ENCODE measurements at regions not wholly inside any gene's neighbourhood (a gene's known extent, or its start where the extent isn't known, plus 50 kb on each side); places are given as distances from the start of the nearest gene placed in this dataset.

DNA sequence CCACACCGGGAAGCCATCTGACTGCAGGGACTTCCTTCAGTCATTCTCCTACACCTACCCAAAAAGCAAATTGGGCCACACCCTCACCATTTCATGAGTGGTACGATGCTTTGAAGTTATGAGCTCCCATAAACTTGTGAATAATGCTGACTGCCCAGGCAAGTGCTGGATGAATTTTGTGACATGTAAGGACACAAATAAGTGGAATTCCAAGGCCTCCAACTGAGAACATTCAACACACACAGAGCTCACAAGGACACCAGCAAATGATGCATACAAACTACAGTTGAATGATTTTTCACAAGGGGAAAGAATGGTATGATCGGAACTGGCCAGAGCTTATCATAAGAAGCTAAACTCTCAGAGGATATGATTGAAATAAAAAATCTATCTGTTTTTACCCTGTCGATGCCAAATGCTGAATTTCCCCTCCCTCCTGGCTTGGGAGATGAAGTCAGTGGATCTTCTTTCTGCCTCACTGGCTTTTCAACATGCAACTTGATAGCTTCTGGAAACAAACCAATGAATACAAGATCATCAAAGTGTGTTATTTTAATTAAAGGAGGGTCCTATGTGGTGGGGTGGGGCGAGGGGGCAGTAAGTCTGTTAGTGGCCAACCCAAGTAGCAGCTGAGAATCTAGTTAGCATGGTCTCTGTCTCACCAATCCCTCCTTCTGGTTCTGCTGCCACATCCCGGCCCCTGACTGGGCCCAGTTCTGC is 123.8 kb downstream of the WT1 start:
- TF ChIP-seq, protein P1, sequence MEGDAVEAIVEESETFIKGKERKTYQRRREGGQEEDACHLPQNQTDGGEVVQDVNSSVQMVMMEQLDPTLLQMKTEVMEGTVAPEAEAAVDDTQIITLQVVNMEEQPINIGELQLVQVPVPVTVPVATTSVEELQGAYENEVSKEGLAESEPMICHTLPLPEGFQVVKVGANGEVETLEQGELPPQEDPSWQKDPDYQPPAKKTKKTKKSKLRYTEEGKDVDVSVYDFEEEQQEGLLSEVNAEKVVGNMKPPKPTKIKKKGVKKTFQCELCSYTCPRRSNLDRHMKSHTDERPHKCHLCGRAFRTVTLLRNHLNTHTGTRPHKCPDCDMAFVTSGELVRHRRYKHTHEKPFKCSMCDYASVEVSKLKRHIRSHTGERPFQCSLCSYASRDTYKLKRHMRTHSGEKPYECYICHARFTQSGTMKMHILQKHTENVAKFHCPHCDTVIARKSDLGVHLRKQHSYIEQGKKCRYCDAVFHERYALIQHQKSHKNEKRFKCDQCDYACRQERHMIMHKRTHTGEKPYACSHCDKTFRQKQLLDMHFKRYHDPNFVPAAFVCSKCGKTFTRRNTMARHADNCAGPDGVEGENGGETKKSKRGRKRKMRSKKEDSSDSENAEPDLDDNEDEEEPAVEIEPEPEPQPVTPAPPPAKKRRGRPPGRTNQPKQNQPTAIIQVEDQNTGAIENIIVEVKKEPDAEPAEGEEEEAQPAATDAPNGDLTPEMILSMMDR (IDR thresholded peaks at IDR 0.05; ENCODE audit: insufficient read depth, low read depth, low read length, missing control alignments): no peak

DNA sequence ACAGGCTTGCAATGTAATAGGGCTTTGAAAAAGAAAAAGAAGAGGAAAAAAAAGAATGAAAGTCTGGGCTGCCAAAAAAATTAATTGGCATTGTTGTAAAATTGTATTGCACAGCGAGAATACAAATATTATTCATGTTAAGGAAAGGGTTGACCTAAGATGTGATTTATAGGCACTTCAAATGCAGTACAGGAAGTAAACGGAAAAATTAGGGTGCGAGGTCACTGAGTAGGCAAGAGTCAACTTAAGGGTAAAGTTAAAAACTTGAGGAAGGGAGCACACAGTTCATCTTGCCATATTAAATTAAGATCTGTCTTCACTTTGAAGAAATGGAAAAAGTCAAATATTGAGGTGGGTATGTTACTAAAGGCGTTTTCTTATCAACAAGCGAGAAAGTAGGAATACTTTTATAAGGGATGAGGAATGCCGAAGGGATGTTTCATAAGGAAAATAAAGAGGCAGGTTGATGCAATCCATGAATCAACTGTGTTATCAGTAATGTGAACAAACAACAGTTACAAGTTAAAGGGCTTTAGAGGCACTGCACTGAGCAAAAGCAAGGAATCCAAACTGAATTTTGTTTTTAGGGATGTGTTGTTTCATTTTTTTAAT is 123.0 kb downstream of the WT1 start:
- TF ChIP-seq, protein P1 (IDR thresholded peaks at IDR 0.05; ENCODE audit: insufficient read depth, low read depth, low read length, missing control alignments): no peak
- H3K4me3 ChIP-seq (ENCODE audit: low read length): no peak overlapping the region
- DNase-seq (ENCODE audit: low read depth): peak; percentile 31

More for the DNA sequence above, 123.8 kb downstream of the WT1 start:
- no peak for DNase-seq (ENCODE audit: low read depth)
- no peak overlapping the region for H3K4me3 ChIP-seq (ENCODE audit: low read length)

DNA sequence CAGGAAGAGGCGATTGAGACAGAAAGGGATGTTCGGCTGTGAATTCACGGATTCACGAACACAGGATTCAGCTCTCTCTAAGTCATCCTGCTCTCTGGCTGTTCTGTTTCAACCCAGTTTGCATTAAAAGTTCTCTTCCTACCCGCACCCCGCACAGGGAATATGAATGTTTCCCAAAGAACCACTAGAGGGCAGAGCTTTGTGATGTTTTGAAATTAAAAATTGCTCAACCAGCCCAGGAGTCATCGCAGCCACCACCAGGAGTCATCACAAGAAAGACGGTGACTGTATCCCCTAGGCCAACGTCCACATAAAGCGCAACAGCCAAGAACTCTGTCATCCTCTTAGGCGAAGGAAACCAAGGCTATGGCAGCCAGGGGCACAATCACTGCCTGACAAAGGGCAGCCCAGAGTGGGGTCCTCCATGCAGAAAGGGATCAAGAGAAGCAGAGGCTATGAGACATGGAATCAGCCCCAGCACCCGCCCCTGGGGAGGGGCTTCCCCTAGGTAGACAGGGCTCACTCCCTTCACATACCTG is 122.4 kb downstream of the WT1 start:
- DNase-seq (ENCODE audit: low read depth): peak; percentile 84
- no peak overlapping the region for H3K4me3 ChIP-seq (ENCODE audit: low read length)

DNA sequence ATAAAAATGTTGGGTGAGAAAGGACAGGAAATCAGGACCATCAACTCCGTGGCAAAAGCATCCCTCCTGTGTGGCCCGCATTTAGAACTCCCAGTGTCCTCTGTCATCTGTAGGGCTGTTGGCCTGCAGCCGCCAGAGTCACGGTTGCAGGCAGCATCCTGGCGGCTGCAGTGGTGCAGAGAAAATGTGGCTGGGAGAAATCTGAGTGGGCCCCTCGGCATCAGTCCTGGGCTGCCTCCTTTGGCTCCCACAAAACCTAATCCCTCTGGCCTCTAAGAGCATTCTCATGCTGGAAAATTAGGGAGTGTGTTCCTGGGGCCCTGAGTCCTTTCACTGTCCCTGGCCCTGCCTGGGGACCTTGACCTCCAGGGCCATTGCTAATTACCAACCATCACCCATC is 121.9 kb downstream of the WT1 start:
- H3K4me3 ChIP-seq (ENCODE audit: low read length): no peak overlapping the region
- DNase-seq (ENCODE audit: low read depth): no peak
- TF ChIP-seq, protein P1 (IDR thresholded peaks at IDR 0.05; ENCODE audit: insufficient read depth, low read depth, low read length, missing control alignments): no peak

More for the DNA sequence above, 122.4 kb downstream of the WT1 start:
- TF ChIP-seq, protein P1 (IDR thresholded peaks at IDR 0.05; ENCODE audit: insufficient read depth, low read depth, low read length, missing control alignments): peak; percentile 53

DNA sequence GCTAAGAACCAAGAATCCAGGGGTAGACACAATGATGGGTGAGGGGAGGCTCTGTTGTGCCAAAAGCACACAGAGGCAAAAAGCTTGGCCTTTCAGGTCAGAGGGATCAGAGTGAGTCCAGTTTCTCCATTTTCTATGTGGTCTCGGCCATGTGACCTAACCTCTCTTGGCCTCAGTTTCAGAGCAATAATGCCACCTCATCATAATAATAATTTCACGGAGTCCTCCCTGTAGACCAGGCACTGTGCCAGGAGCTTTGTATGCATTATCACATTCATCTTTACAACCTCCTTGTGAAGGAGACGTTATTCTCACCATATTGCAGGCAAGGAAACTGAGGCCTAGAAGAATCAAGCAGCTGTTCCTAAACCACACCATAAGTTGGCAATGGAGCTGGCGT is 120.2 kb downstream of the WT1 start:
- no peak overlapping the region for H3K4me3 ChIP-seq (ENCODE audit: low read length)
- DNase-seq (ENCODE audit: low read depth): no peak
- TF ChIP-seq, protein P1 (IDR thresholded peaks at IDR 0.05; ENCODE audit: insufficient read depth, low read depth, low read length, missing control alignments): no peak

DNA sequence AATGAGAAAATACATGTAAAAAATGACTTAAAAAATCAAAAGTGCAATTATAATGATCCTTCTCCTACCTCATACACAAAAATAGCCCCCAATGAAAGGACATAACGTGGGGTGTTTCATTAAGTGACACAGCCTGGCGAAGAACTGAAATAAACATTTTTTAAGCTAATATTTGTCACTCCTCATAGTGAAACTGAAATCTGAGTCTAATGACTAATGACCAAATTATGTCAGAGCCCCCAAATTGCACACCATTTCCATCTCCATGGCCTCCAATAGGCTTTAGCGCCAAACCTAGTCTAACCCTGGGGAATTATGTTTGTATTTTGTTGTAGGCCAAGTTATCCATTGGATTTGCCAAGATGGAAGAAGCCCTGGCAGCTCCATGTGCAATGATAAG is 119.1 kb downstream of the WT1 start:
- TF ChIP-seq, protein P1 (IDR thresholded peaks at IDR 0.05; ENCODE audit: insufficient read depth, low read depth, low read length, missing control alignments): no peak
- H3K4me3 ChIP-seq (ENCODE audit: low read length): no peak overlapping the region
- no peak for DNase-seq (ENCODE audit: low read depth)

Measured in epithelial cell of esophagus (primary cell).